Activated CD8-positive, alpha-beta memory T cell treated with anti-CD3 and anti-CD28 coated beads for 48 hours (primary cell): ENCODE measurements at regions not wholly inside any gene's neighbourhood (a gene's known extent, or its start where the extent isn't known, plus 50 kb on each side); places are given as distances from the start of the nearest gene placed in this dataset.
A peak's percentile ranks its signal among the peaks of the same experiment; 100 is the strongest.

Experiments used
- DNase-seq, 3 experiments: peaks; one replicate each; pipeline ENCODE4 v3.0.0-alpha.2; 2020; ENCODE audit warnings: low read depth in 2 of 3, low spot score in 2 of 3

DNA sequence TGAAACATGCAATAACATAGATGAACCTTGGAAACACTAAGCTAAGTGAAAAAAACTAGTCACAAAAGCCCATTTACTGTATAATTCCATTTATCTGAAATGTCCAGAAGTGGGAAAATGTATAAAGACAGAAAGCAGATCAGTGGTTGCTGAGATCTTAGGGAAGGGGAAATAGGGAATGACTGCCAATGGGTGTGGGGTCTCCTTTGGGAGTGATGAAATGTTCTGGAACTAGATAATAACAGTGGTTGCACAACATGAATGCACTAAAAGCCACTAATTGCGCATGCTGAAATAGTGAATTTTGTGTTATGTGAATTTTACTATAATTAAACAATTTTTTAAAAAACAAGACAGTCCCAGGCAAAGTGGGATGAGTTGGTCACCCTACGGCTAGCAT lies 472.8 kb downstream of the CCDC171 start:
- DNase-seq = no peak

- DNase-seq = no peak
Measured at GRCh38 chr9:16026886-16027285, 474.0 kb downstream of the CCDC171 start.

- no peak for DNase-seq
Measured at GRCh38 chr9:16028548-16028947, 475.7 kb downstream of the CCDC171 start.

DNA sequence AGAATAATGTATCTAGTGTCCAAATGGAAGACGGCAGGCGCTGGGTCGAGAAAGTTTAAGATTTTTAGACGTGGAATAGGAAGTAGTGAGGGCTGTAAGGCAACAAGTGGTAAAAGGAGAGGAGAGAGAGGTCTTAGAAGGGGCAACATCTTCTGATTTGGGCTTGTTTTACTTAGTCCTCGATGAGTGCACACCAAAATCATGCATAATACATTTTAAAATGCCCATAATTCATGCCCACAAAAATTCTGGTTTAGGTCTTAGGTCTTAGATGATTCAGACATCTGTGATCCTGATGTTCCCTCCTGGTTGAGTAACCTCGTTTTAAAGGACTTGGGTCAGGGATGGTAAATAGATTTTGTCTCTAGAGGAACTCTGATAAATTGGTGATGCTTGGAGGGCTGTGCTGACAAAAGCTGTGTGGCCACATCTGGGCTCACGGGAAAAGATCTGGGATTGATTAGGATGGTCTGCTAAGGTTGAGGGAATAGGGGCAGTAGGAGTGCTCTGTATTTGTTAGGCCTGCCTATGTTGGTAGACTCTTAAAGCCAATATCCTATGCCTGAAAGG lies 476.3 kb downstream of the CCDC171 start:
- no peak for DNase-seq

GRCh38 chr9:16029796-16030363 lies 477.0 kb downstream of the CCDC171 start:
- DNase-seq = no peak

- DNase-seq = peak in 2 of 3 experiments; percentile 9 to 12
Measured at GRCh38 chr9:16030528-16031185, 477.8 kb downstream of the CCDC171 start.

DNA sequence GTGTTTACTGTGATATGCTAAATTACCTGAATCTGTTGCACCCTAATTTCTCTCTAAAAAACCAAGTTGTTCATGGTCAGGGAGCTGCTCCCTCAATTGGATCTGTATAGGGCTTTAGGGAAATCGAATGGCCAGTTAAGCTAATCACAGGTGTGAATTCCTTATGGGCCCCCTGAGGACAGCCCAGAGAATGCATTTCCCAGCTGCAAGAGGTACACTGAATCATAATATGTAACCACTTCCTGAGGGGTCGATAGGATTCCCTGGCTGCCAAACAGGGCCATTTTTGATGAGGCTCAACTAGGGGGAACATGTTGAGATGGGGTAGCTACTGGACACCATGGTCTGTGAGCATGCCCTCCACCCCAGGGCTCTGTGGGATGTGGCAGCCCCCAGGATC lies 478.6 kb downstream of the CCDC171 start:
- no peak for DNase-seq

- DNase-seq = no peak
Measured at GRCh38 chr9:16031971-16032370, 479.1 kb downstream of the CCDC171 start.

GRCh38 chr9:16032799-16033198 lies 480.0 kb downstream of the CCDC171 start:
- DNase-seq = no peak

GRCh38 chr9:16033253-16033652 lies 480.4 kb downstream of the CCDC171 start:
- DNase-seq = no peak

DNA sequence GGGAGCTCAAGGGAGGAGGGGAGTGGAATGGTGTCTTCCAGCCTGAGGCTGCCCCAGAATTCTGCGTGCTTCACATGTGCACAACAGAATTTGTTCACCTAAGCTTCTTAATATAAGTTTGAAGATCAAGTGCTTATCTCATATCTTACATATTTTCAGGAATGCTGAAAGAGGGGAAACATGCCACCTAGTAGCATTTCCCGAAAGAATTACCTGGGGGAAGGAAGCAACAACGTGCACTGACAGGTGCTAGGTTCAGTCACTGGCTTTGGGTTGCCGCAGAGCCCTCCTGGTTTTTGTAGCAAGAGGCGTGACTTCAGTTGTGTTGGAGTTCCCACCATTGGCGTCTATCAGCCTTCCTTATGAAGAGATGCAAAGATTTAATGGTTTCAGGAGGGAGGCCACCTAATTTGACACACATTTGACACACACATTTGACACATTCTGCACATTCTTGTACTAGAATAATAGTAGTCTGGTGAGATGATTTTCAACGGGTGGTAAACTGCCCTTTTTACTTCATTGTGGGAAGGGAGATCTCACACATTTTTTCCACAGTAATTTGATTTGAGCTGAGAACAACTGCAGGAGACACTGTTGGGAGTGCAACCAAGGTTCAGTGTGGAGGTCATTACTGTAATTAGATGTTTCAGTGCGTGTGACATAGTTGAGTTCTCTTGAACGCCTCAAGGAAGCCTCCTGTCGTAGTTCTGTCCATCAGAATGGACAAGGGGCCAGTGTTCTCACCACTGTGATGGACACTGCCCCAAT lies 481.3 kb downstream of the CCDC171 start:
- no peak for DNase-seq

- no peak for DNase-seq
Measured at GRCh38 chr9:16039218-16039987, 486.6 kb downstream of the CCDC171 start.

DNA sequence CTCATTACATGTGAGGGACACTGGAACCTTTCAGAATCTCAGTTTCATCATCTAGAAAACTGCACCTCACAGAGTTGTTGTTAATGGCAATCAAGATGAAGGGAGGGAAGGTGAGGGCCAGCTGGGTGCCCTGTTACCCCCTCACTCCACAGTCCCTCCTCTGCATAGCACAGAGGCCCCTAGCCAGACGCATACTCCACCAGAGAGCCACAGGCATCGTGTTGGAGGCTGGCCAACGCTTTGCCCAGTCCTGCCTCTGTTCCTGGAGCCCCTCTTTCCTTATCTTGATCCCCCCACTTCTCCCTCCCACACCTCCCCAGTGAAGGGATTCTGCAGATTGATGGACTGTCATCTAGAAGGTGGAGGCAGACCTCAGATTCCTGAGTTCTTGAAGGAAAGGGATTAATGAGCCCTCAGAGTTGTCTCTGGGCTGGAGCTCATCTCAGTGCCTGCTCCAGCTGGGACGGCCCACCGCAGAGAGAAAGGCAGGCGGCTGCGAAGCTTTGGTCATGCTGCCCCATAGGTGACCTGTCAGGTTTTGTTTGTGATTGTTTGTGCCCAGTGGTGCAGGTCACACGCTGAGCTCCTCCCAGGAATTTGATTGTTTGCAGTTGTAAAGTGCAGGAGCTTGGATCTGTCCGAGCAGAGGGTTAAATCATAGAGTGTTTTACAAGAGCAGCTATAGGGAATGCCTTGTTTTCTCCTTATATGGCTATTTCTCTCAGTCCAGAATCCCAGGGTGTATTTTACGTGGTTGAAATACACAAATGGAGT lies 487.3 kb downstream of the CCDC171 start:
- DNase-seq = no peak

- no peak for DNase-seq
Measured at GRCh38 chr9:16043756-16044578, 491.1 kb downstream of the CCDC171 start.

- DNase-seq = no peak
Measured at GRCh38 chr9:16044579-16044881, 491.7 kb downstream of the CCDC171 start.

GRCh38 chr9:16045651-16046280 lies 492.9 kb downstream of the CCDC171 start:
- no peak for DNase-seq

DNA sequence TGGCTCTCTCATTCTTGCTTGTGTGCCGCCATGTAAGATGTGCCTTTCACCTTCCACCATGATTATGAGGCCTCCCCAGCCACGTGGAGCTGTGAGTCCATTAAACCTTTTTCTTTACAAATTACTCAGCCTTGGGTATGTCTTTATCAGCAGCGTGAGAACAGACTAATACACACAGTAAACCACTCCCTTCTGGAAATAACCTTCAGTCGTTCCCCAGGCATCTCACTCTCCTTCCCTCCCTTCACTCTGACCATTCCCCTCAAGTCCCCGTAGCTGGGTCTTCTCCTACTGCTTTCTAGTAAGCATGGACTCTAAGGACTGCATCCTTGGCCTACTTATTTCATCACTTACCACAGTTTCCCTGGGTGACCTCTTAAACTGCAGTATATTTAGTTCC lies 493.9 kb downstream of the CCDC171 start:
- DNase-seq = no peak

- DNase-seq = no peak
Measured at GRCh38 chr9:16048129-16048528, 495.3 kb downstream of the CCDC171 start.

DNA sequence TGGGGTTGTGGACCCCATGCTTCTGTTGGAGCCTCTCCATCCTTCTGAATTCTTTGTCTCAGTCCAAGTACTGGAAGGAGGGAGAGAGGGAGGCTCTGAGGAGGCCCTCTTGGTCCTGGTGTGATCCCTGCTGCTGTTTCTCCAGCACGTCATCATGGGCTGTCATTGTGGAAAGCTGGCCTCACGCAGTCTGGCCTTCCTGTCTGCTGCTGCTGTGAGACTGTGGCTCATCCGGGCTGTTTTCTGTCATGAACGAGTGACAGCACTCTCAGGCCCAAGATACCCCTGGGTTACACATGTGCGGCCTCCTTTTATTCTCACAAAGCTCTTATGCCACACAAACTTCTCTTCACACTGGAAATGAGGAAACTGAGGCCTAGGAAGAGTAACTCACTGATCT lies 499.3 kb downstream of the CCDC171 start:
- no peak for DNase-seq
